GM18519 (cell line): ENCODE measurements at regions not wholly inside any gene's neighbourhood (a gene's known extent, or its start where the extent isn't known, plus 50 kb on each side); places are given as distances from the start of the nearest gene placed in this dataset.

Source experiments
- ATAC-seq: cut with Tn5 transposase; IDR thresholded peaks from one replicate; pipeline ENCODE4 v1.9.1; 2021; ENCODE audit warnings: mild to moderate bottlenecking, moderate library complexity; ENCODE audit not compliant: unreplicated experiment, low FRiP score

- ATAC-seq, result no peak
Observed at GRCh38 chr10:28920091-28920490, 242.8 kb downstream of the BAMBI start.

DNA sequence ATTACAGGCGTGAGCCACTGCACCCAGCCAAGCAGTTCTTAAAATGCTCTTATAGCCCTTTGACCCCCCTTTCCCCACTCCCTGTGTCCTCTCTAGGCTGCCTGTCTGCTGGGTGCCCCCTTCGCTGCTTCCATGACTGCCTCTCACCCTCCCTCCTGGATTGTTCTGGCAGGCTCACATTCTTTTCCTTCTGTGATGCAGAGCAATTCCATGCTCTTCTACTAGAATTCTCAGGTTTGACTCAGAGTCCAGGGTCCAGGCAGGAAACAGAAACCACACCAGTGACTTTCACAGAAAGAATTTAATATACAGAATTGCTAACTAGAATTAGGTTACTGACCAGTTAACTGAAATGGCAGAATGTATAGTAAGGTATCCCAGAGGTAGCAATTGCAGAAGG lies 244.8 kb downstream of the BAMBI start:
- ATAC-seq, result no peak

GRCh38 chr10:28922861-28923260 lies 245.5 kb downstream of the BAMBI start:
- no peak for ATAC-seq

- ATAC-seq, result no peak
Observed at GRCh38 chr10:28924717-28925116, 247.4 kb downstream of the BAMBI start.

DNA sequence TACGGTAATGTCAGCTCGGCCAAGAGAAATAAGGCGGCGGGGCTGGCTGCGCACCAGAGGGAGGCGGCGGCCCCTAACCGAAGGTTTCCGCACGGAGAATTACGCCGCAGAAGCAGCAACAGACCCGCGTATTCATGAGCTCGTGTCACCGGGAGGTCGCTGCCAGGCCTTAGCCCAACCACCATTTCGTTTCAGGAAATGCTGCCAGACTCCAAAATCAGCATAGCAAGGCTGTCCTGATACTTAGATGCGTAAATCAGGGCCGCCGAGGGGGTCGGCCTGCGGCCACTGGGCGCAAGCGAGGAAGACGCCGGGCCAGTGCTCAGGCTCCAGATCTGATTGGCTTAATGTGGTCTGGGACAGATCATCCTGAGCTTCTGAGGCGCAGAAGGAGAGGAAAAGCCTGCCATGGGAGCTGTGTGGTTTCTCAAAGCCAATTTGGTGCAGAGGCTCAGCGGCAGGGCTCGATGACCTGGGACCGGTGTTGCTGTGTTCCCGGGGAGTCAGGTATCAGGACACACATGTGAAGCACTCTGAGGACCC lies 247.9 kb downstream of the BAMBI start:
- no peak for ATAC-seq

- no peak for ATAC-seq
Observed at GRCh38 chr10:28926932-28927331, 249.6 kb downstream of the BAMBI start.

DNA sequence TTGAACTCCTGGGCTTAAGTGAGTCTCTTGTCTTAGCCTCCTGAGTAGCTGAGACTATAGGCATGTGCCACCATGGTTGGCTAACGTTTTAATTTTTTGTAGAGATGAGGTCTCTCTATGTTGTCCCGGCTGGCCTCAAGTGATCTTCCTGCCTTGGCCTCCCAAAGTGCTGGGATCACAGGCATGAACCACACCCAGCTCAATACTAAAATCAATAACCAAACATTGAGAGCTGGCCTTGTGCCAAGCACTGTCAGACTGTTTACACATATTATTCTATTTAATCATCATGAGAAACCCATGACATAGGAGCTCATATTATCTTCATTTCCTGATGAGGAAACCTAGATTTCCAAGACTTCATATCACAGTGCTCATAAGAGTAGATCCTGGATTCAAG lies 251.2 kb downstream of the BAMBI start:
- no peak for ATAC-seq

DNA sequence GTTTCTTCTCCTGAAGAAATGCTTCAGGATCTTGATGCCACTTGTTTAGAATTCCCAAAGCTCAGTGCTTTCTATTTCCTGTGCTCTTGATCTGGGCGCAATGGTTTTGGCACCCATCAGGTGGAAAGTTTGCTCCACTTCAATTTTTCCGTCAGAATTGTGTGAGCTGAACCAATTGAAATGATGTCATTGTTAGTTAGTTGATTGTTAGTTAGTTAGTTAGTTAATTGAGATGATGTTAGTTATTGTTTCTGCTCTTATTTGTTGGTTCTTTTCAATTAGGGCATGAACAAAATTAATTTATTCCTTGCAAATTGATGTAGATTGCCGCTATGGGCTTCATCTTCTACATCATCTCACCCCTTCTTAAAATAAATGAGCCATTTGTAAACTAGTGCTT lies 252.6 kb downstream of the BAMBI start:
- no peak for ATAC-seq

GRCh38 chr10:28930514-28931495 lies 253.5 kb downstream of the BAMBI start:
- ATAC-seq, result no peak

DNA sequence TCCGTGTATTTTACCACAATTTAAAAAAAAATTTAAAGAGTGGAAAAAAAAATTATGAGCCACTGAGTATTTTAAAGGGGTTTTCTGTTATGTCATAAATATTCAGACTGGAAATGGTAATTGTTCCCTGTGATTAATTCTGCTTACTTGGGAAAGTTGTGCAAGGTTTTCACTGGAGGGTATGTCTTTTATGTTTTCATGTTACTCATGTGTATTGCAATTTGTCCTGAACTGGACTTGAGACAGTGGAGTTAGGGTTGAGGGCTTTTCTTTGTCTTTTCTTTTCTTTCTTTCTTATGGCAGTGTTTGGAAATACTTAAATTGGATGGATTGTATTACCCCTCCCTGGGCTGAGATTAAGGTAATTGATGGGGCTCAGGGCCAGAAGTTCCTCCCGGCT lies 257.7 kb downstream of the BAMBI start:
- ATAC-seq, result no peak

DNA sequence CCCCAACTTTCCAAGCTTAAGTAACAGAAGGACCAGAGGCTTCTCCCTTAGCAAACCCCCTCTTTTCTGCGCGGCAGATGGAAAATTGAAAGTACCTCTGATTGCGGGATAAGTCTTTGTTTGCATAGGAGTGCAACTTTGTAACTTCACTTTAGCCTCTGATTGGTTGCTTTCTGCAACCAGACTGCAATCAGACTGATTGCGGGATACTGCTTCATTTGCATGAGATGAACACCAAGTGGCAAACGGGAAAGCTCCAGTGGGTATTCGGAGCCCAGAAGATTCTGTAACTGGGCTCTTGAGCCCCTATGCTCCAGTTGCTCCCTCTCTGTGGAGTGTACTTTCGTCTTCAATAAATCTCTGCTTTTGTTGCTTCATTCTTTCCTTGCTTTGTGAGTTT lies 260.6 kb downstream of the BAMBI start:
- ATAC-seq, result no peak

GRCh38 chr10:28938745-28939144 lies 261.4 kb downstream of the BAMBI start:
- ATAC-seq, result no peak

- ATAC-seq, result no peak
Observed at GRCh38 chr10:28939281-28940157, 262.2 kb downstream of the BAMBI start.

- ATAC-seq, result no peak
Observed at GRCh38 chr10:28940158-28940888, 263.0 kb downstream of the BAMBI start.

- no peak for ATAC-seq
Observed at GRCh38 chr10:28942012-28942411, 264.7 kb downstream of the BAMBI start.

DNA sequence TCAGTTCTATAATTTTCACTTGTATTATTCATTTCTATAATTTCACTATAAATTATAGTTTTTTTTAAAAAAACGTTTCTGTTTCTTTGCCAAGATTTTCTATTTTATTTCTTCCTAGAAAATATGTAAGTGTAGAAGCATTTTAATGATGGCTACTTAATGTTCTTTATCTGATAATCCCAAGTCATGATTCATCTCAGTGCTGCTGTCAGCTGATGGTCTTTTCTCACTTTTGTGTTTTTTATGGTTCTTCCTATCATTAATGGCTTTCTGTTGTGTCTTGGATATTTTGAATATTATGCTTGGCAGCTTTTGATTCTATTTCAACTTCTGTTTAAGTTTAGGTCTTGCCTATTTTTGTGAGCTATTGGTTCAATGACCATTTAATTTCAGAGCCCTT lies 268.6 kb downstream of the BAMBI start:
- no peak for ATAC-seq

DNA sequence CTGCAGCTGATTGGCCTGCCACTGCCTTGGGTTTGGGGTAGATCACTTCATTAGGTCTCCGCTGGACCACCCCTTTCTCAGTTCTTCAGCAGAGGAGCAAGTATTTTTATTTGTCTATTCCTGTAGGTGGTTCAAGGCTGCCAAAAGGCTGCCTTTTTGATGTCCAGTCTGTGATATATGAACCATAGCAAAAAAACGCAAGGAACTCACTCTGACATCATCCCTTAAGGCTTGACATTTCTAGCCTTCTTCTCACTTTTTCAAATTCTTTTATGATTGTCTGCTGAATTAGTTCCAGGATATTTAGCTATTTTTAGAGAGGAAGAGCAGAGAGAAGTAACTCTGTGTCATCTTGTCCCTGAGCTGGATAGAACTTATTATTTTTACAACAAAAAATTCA lies 269.2 kb downstream of the BAMBI start:
- ATAC-seq, result no peak

DNA sequence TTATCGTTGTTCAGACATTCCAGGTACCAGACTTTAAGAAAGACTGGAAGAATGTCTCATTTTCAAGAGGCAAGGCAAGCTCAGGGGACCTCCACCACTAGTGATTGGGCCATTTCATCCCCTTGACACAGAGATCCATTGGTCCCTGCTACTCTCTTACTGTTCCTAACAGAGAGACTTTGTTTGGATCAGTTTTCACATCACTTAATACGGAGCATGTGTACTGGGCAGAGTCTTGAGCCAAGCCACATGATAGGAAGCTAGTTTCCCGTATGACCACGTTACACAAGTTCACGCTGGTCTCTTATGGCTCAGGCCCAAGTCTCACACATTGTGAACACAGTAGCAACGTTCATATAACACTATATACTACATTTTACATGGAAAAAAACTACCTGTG lies 269.9 kb downstream of the BAMBI start:
- ATAC-seq, result no peak

GRCh38 chr10:28948046-28948445 lies 270.7 kb downstream of the BAMBI start:
- no peak for ATAC-seq
